ENCODE measurements at regions not wholly inside any gene's neighbourhood (a gene's known extent, or its start where the extent isn't known, plus 50 kb on each side); places are given as distances from the start of the nearest gene placed in this dataset.

GRCh38 chr22:48143856-48144255, 1381.4 kb downstream of the TBC1D22A start:
- no peak for TF ChIP-seq CTCF (IDR thresholded peaks at IDR 0.05)
- ATAC-seq (ENCODE audit: low FRiP score) = no peak
- DNase-seq (ENCODE audit: low spot score) = no peak

DNA sequence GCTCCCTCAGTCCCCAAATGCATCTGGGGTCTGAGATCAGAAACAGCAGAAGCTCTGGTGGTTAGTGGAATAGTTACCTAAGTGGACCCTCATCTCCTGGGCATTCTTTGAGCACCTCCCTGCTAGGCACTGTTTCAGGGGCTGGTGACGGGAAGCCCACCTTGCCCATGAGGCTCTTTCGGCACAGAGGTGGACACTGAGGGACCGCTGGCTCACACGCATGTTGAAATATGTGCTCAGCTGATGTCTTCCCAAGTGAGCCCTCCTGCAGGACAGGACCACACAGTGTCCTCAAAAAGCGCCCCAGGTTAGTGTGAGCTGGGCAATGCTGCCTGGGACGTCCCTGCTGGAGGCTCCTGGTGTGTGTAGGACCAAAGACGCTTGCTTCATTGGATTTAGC, 1379.9 kb downstream of the TBC1D22A start:
- TF ChIP-seq CTCF (IDR thresholded peaks at IDR 0.05) = no peak
- DNase-seq (ENCODE audit: low spot score) (no peak), ATAC-seq (ENCODE audit: low FRiP score) (no peak)

DNA sequence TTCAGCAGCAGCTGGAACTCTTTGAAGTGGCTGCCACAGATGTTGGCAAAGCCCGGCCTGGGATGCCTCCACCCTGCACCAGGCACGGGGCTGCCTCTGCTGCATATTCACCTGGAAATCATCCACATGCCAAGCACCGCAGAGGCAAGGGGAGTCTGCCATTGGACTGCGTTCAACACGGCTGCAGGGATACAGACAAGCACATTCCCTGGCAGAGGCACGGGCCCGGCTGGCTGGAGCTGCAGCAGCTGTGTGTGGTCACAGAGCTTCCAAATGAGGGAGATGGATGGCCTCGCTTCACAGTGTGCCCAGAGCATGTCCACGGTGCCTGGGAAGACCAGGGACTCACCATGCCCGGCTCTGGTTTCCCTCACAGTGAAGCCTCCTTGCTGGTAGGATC, 1378.9 kb downstream of the TBC1D22A start:
- DNase-seq (ENCODE audit: low spot score) (no peak), ATAC-seq (ENCODE audit: low FRiP score) (no peak)
- TF ChIP-seq CTCF (IDR thresholded peaks at IDR 0.05) = no peak

DNA sequence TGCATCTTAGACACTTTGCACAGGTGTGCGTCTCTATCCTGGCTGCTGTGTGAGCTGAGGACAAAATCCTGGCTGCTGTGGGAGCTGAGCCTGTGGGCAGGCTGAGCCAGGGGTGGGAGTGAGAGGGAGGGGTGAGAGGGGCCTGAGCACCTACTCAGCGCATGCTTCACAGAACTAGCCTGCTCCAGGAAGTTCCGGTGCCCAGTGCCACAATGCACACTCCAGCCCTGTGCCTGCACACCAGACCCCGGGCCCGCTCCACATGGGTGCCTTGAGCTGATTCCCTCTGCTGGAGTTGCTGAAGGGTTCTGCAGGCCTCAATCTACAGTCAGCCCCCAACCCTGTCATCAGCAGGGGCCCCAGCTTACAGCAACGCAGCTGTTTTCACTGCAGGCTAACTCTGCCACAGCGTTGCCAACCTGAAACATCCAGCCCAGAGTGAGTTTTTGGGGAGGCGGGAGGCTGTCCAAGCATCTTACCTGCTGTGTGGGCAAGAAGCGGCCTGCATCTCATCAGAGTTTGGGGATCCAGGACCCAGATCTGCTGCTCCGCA, 1377.9 kb downstream of the TBC1D22A start:
- no peak for TF ChIP-seq CTCF (IDR thresholded peaks at IDR 0.05)
- ATAC-seq (ENCODE audit: low FRiP score) = no peak
- DNase-seq (ENCODE audit: low spot score) = no peak

- DNase-seq (ENCODE audit: low spot score) (no peak), ATAC-seq (ENCODE audit: low FRiP score) (no peak)
- TF ChIP-seq CTCF (IDR thresholded peaks at IDR 0.05) = no peak
These were observed 1377.3 kb downstream of the TBC1D22A start for GRCh38 chr22:48139776-48140175.

GRCh38 chr22:48138855-48139254, 1376.4 kb downstream of the TBC1D22A start:
- DNase-seq (ENCODE audit: low spot score) (no peak), ATAC-seq (ENCODE audit: low FRiP score) (no peak)
- no peak for TF ChIP-seq CTCF (IDR thresholded peaks at IDR 0.05)

- DNase-seq (ENCODE audit: low spot score) (no peak), ATAC-seq (ENCODE audit: low FRiP score) (no peak)
- no peak for TF ChIP-seq CTCF (IDR thresholded peaks at IDR 0.05)
These were observed 1376.0 kb downstream of the TBC1D22A start for GRCh38 chr22:48138427-48138826.

All from omental fat pad (tissue), 3 donors.